ENCODE measurements at regions not wholly inside any gene's neighbourhood (a gene's known extent, or its start where the extent isn't known, plus 50 kb on each side); places are given as distances from the start of the nearest gene placed in this dataset.

DNA sequence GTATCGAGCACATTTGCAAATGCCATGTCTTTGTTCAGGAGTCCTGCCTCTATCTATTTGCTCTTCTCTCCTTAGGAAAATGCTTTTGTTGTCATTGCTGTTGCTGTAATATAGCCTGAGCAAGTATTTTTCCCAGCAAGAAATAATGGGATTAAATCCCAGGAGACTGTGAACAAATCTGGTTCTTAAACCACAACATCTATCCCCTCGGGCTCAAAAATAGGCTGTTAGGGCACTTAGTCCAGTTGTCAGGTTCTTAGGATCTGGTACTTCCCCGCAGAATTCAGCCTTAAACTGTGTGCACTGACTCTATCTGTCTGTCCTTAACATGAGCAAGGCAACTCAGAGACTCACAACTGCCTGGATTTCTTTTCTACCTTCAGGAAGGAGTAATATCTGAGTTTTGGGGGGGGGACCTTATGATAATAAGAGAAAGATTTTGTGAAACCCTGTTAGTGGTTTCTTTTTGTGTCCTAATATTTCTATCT, 437.5 kb downstream of the HTR1B start:
- no peaks in the 10 kb centered on the region for H3K4me1 Mint-ChIP-seq (ENCODE audit: low read depth, unreplicated experiment)

DNA sequence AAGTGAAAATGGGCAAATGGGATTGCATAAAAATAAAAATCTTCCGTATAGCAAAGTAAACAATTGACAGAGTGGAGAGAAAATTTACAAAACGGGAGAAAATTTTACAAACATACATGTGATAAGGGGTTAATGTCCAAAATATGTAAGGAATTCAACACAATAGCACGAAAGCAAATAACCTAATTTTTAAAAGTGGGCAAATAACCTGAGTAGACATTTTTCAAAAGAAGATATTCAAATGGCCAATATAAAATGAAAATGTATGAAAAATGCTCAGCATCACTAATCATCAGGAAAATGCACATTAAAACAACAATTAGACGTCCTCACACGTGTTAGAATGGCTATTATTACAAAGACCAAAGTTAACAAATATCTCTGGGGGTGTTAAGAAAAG, 441.5 kb downstream of the HTR1B start:
- POLR2A ChIA-PET = no interaction called here
- CTCF ChIA-PET = no interaction called here
- H3K9me3 Mint-ChIP-seq (ENCODE audit: unreplicated experiment) = no peaks in the 10 kb centered on the region
- intact Hi-C loops (cut with micrococcal nuclease; ENCODE audit: unreplicated experiment) = no loop called here
- no peak overlapping the region for H3K4me3 Mint-ChIP-seq (ENCODE audit: unreplicated experiment)
- no peak for DNase-seq
- Histone ChIP-seq H3K4me3 (ENCODE audit: low read depth, low read length) (no peak overlapping the region), H3K27me3 (replicated peaks; ENCODE audit: control insufficient read depth, insufficient read depth, low read length) (no peaks in the 10 kb centered on the region), H3K9me3 (no peaks in the 10 kb centered on the region), H3K4me1 (no peaks in the 10 kb centered on the region), H3K36me3 (ENCODE audit: control insufficient read depth, insufficient read depth, low read length) (no peaks in the 10 kb centered on the region)
- H3K27me3 Mint-ChIP-seq (ENCODE audit: insufficient read depth, unreplicated experiment) = peaks cover 3% of the 10 kb centered on the region
- no peaks in the 10 kb centered on the region for H3K4me1 Mint-ChIP-seq (ENCODE audit: low read depth, unreplicated experiment)
- H3K36me3 Mint-ChIP-seq (ENCODE audit: insufficient read depth, unreplicated experiment) = no peaks in the 10 kb centered on the region
- H3K27ac Mint-ChIP-seq (ENCODE audit: unreplicated experiment) = no peak overlapping the region
- no TSS peak for BruUV-seq (replicated peaks)
- TF ChIP-seq, protein P1, sequence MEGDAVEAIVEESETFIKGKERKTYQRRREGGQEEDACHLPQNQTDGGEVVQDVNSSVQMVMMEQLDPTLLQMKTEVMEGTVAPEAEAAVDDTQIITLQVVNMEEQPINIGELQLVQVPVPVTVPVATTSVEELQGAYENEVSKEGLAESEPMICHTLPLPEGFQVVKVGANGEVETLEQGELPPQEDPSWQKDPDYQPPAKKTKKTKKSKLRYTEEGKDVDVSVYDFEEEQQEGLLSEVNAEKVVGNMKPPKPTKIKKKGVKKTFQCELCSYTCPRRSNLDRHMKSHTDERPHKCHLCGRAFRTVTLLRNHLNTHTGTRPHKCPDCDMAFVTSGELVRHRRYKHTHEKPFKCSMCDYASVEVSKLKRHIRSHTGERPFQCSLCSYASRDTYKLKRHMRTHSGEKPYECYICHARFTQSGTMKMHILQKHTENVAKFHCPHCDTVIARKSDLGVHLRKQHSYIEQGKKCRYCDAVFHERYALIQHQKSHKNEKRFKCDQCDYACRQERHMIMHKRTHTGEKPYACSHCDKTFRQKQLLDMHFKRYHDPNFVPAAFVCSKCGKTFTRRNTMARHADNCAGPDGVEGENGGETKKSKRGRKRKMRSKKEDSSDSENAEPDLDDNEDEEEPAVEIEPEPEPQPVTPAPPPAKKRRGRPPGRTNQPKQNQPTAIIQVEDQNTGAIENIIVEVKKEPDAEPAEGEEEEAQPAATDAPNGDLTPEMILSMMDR (IDR thresholded peaks at IDR 0.05; ENCODE audit: insufficient read depth in 1 of 2, low read depth in 1 of 2, low read length in 1 of 2, severe bottlenecking in 1 of 2, unreplicated experiment in 1 of 2) = no peak

More for the DNA sequence above, 437.5 kb downstream of the HTR1B start:
- Histone ChIP-seq H3K4me3 (ENCODE audit: low read depth, low read length) (no peak overlapping the region), H3K4me1 (no peaks in the 10 kb centered on the region), H3K36me3 (ENCODE audit: control insufficient read depth, insufficient read depth, low read length) (no peaks in the 10 kb centered on the region), H3K27me3 (replicated peaks; ENCODE audit: control insufficient read depth, insufficient read depth, low read length) (no peaks in the 10 kb centered on the region), H3K9me3 (no peaks in the 10 kb centered on the region)
- Mint-ChIP-seq H3K4me3 (ENCODE audit: unreplicated experiment) (no peak overlapping the region), H3K27ac (ENCODE audit: unreplicated experiment) (no peak overlapping the region), H3K27me3 (ENCODE audit: insufficient read depth, unreplicated experiment) (no peaks in the 10 kb centered on the region), H3K36me3 (ENCODE audit: insufficient read depth, unreplicated experiment) (no peaks in the 10 kb centered on the region), H3K9me3 (ENCODE audit: unreplicated experiment) (no peaks in the 10 kb centered on the region)
- TF ChIP-seq, protein P1 (IDR thresholded peaks at IDR 0.05; ENCODE audit: insufficient read depth in 1 of 2, low read depth in 1 of 2, low read length in 1 of 2, severe bottlenecking in 1 of 2, unreplicated experiment in 1 of 2) = no peak
- BruUV-seq (replicated peaks) = no TSS peak
- ChIA-PET POLR2A (no interaction called here), CTCF (no interaction called here)
- intact Hi-C loops (cut with micrococcal nuclease; ENCODE audit: unreplicated experiment) = no loop called here
- DNase-seq = no peak

DNA sequence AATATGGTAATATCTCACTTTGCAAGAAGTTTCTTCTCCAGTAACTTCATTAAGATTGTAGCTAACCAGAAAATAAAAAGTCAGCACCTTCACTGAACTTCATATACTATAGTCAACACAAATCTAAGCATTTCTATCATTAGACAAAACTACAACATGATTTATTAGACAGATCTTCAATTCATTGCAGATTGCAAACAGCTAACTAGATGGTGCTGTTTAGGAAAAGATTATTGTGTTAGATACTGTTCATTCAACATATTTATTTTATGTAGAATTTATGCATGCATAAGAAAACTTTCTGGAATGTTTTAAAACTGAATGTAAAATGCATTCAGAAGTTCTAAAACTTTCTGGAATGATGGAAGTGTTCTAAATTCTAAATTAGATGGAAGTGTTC, 442.1 kb downstream of the HTR1B start:
- no peaks in the 10 kb centered on the region for H3K9me3 ChIP-seq
- no peak overlapping the region for H3K4me3 ChIP-seq (ENCODE audit: low read depth, low read length)
- H3K36me3 ChIP-seq (ENCODE audit: control insufficient read depth, insufficient read depth, low read length) = no peaks in the 10 kb centered on the region
- H3K27ac Mint-ChIP-seq (ENCODE audit: unreplicated experiment) = no peak overlapping the region
- BruUV-seq (replicated peaks) = no TSS peak
- TF ChIP-seq, protein P1 (IDR thresholded peaks at IDR 0.05; ENCODE audit: insufficient read depth in 1 of 2, low read depth in 1 of 2, low read length in 1 of 2, severe bottlenecking in 1 of 2, unreplicated experiment in 1 of 2) = no peak
- H3K9me3 Mint-ChIP-seq (ENCODE audit: unreplicated experiment) = no peaks in the 10 kb centered on the region
- H3K27me3 ChIP-seq (replicated peaks; ENCODE audit: control insufficient read depth, insufficient read depth, low read length) = no peaks in the 10 kb centered on the region
- no peaks in the 10 kb centered on the region for H3K4me1 ChIP-seq
- ChIA-PET CTCF (no interaction called here), POLR2A (no interaction called here)
- no peak overlapping the region for H3K4me3 Mint-ChIP-seq (ENCODE audit: unreplicated experiment)
- H3K27me3 Mint-ChIP-seq (ENCODE audit: insufficient read depth, unreplicated experiment) = peaks cover 3% of the 10 kb centered on the region
- DNase-seq = no peak
- intact Hi-C loops (cut with micrococcal nuclease; ENCODE audit: unreplicated experiment) = no loop called here
- no peaks in the 10 kb centered on the region for H3K36me3 Mint-ChIP-seq (ENCODE audit: insufficient read depth, unreplicated experiment)
- H3K4me1 Mint-ChIP-seq (ENCODE audit: low read depth, unreplicated experiment) = no peaks in the 10 kb centered on the region
